ENCODE measurements at regions not wholly inside any gene's neighbourhood (a gene's known extent, or its start where the extent isn't known, plus 50 kb on each side); places are given as distances from the start of the nearest gene placed in this dataset.

- TF ChIP-seq CHD7 (IDR thresholded peaks at IDR 0.05; ENCODE audit: insufficient replicate concordance, low read length) (no peak), CTBP2 (IDR thresholded peaks at IDR 0.05; ENCODE audit: borderline replicate concordance, insufficient read depth, insufficient read length, low read length) (no peak), FOSL1 (IDR thresholded peaks at IDR 0.05; ENCODE audit: insufficient read depth, low read depth, low read length) (no peak), KDM1A (IDR thresholded peaks at IDR 0.05; ENCODE audit: borderline replicate concordance, low read length) (no peak), RXRA (IDR thresholded peaks at IDR 0.05; ENCODE audit: insufficient read depth, low read depth, low read length) (no peak), E2F6 (IDR thresholded peaks at IDR 0.05) (no peak), CHD1 (IDR thresholded peaks at IDR 0.05; ENCODE audit: low read depth, low read length) (no peak), MAX (IDR thresholded peaks at IDR 0.05) (no peak), YY1 (IDR thresholded peaks at IDR 0.05; ENCODE audit: low read depth, low read length) (no peak), NRF1 (IDR thresholded peaks at IDR 0.05; ENCODE audit: low read depth, low read length) (no peak), POLR2AphosphoS5 (IDR thresholded peaks at IDR 0.05; ENCODE audit: low read depth, low read length) (no peak), TAF1 (IDR thresholded peaks at IDR 0.05; ENCODE audit: low read depth, low read length) (no peak)
Observed at GRCh38 chr3:72186400-72186855, 401.5 kb upstream of the PROK2 start (continued).

Measured in H1 (cell line).